GM18507 (cell line): ENCODE measurements at regions not wholly inside any gene's neighbourhood (a gene's known extent, or its start where the extent isn't known, plus 50 kb on each side); places are given as distances from the start of the nearest gene placed in this dataset.

Experiments used
- DNase-seq: peaks from one replicate; pipeline ENCODE4 v3.0.0; 2011; ENCODE audit warnings: low read depth; ENCODE audit not compliant: insufficient read length; ENCODE audit errors: extremely low spot score
- FAIRE-seq: peaks from 2 replicates; lab custom pipeline; 2011; peaks lifted over from hg19 to GRCh38; lab: Jason Lieb, UNC

- FAIRE-seq: no peak
- no peak for DNase-seq
Measured at GRCh38 chr12:127051139-127051538, 1215.8 kb upstream of the TMEM132C start.

GRCh38 chr12:127052511-127053232 is 1214.3 kb upstream of the TMEM132C start:
- DNase-seq (no peak), FAIRE-seq (no peak)

GRCh38 chr12:127054531-127054930 is 1212.4 kb upstream of the TMEM132C start:
- FAIRE-seq: no peak
- no peak for DNase-seq

- FAIRE-seq (no peak), DNase-seq (no peak)
Measured at GRCh38 chr12:127060310-127060847, 1206.6 kb upstream of the TMEM132C start.

GRCh38 chr12:127060933-127061332 is 1206.0 kb upstream of the TMEM132C start:
- DNase-seq: no peak
- no peak for FAIRE-seq

GRCh38 chr12:127063339-127064072 is 1203.5 kb upstream of the TMEM132C start:
- FAIRE-seq (no peak), DNase-seq (no peak)

GRCh38 chr12:127064207-127064606 is 1202.8 kb upstream of the TMEM132C start:
- FAIRE-seq: no peak
- DNase-seq: no peak

- DNase-seq: no peak
- FAIRE-seq: no peak
Measured at GRCh38 chr12:127065595-127065994, 1201.4 kb upstream of the TMEM132C start.

- DNase-seq (no peak), FAIRE-seq (no peak)
Measured at GRCh38 chr12:127070515-127071157, 1196.3 kb upstream of the TMEM132C start.

- DNase-seq: no peak
- FAIRE-seq: no peak
Measured at GRCh38 chr12:127074161-127074560, 1192.8 kb upstream of the TMEM132C start.

- DNase-seq (no peak), FAIRE-seq (no peak)
Measured at GRCh38 chr12:127075981-127076380, 1191.0 kb upstream of the TMEM132C start.

GRCh38 chr12:127077262-127078045 is 1189.5 kb upstream of the TMEM132C start:
- no peak for FAIRE-seq

GRCh38 chr12:127078577-127079350 is 1188.2 kb upstream of the TMEM132C start:
- DNase-seq: no peak
- FAIRE-seq: no peak

More at GRCh38 chr12:127077262-127078045, 1189.5 kb upstream of the TMEM132C start:
- no peak for DNase-seq

- DNase-seq (no peak), FAIRE-seq (no peak)
Measured at GRCh38 chr12:127079636-127080035, 1187.3 kb upstream of the TMEM132C start.

- FAIRE-seq: no peak
- DNase-seq: no peak
Measured at GRCh38 chr12:127081058-127081457, 1185.9 kb upstream of the TMEM132C start.

GRCh38 chr12:127083008-127083949 is 1183.7 kb upstream of the TMEM132C start:
- FAIRE-seq: peak; percentile 41
- DNase-seq: peak; percentile 4

- no peak for FAIRE-seq
- DNase-seq: no peak
Measured at GRCh38 chr12:127101076-127101475, 1165.9 kb upstream of the TMEM132C start.

- FAIRE-seq: no peak
- DNase-seq: no peak
Measured at GRCh38 chr12:127106041-127106440, 1160.9 kb upstream of the TMEM132C start.
